Endometrium (tissue), 2 donors: ENCODE measurements at regions not wholly inside any gene's neighbourhood (a gene's known extent, or its start where the extent isn't known, plus 50 kb on each side); places are given as distances from the start of the nearest gene placed in this dataset.
"Not testable (repeated sequence)": the region's sequence is repeated elsewhere in the genome, so short reads cannot be mapped to it uniquely, and the experiment has no call there.

ENCODE experiments used
- FAIRE-seq: peaks from 2 replicates; lab custom pipeline; 2012; peaks lifted over from hg19 to GRCh38; lab: Jason Lieb, UNC
- donor health status: control.
- donor health status: control.

DNA sequence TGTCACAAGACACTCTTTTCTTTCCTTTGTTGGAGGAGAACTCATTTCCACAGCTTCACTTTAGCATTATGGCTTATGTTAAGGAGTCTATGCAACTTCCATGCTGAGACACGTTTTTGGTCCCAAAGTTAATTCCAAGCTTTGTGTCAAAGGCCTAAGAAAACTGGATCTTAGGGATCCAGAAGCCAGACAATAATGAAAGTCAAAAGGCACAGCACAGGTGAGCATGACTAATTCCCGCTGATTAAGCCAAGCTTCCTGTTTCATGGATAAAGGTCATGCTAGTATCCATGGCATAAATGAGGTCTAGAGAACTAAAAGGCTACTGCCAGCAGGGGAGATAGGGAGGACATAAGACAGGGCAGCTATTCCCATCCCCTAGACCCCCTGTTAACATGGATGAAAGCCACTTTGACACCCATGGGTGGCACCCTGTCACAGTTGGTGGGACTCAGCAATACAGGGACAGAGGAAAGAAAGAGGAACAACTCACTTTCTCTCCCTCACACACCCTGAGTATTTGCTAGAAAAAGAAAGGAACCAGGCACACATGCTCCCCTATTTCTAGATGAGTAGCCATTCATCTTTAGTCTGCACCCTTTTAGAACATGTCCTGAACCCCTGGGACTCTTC is 438.1 kb upstream of the CDH9 start:
- no peak for FAIRE-seq

DNA sequence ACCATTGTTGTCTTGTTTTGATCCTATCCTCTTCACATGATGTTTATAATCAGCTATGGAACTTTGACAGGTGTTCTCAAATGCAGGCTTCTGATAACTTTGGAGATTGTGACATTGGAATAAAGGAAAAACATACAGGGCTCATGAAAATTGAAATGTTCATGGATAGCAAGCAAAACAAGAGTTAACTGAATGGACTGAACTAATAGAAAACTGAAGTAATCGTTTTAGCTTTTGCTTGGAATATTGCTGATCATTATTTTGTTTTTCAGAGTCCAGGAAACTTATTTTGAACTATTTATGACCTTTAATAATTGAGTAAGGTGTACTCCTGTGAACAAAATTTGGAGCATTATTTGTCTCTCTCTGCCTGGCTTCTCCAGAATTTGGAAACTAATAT is 436.7 kb upstream of the CDH9 start:
- FAIRE-seq: no peak

DNA sequence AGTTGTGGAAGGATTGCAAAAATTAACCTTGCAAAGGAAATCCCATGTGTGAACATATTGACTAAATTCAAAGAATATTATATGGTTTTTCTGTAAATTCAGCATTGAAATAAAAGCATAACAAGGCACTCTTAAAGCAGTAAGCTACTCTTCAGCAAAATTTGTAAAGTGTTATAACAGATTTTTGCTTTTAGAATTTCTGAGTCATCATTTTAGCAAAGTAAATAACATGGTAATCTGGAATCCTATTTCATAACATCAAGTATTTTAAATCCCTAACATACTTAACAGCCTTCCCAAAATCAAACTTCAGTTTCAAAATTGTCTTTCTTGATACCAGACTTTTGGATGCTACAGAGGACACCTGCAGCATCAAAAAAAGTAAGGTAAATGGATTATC is 436.0 kb upstream of the CDH9 start:
- FAIRE-seq: no peak

DNA sequence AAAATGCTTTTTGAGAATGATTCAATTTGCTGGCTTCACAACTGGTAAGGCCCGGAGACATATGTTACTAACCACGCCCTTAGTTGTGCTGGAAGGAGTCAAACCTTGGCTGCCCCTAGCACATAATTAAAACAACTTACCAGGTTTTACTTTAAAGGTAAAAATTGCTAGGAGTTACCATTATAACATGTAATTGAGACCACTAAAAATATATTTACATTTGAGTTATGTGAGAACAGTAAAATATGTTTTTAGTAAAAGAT is 435.6 kb upstream of the CDH9 start:
- no peak for FAIRE-seq

DNA sequence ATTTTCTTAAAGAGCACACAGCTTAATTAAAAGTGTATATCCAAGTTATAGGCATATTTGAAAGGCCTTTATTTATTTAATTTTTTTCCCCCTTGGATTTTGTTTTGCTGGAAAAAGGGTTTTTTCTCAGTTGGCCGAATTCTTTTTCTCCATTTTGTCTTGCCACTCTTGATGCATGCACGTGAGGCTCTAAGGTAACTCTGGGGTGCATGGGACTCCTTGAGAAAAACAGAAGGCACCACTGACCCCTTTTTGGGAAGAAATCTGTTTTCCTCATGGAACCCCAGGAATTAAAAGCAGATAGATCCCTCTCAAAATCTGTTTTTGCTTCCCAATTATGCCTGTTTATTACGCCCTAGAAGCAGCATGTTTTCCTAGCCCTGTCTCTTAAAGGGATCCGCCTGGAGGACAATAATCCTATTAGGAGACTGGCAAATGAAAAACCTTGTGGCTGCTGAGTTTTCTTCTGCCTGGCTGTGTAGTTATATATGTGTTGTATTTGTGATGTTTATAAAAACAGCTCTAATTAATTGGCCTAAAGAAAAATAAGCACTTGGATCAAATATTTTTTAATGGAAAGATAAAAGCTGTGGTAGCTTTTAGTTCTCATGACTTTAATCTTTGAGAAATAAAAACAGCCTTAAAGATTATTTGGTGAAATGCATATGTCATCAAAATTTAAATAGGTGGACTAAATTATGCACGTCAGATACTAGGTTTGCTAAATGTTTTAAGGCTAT is 435.1 kb upstream of the CDH9 start:
- FAIRE-seq: no peak

DNA sequence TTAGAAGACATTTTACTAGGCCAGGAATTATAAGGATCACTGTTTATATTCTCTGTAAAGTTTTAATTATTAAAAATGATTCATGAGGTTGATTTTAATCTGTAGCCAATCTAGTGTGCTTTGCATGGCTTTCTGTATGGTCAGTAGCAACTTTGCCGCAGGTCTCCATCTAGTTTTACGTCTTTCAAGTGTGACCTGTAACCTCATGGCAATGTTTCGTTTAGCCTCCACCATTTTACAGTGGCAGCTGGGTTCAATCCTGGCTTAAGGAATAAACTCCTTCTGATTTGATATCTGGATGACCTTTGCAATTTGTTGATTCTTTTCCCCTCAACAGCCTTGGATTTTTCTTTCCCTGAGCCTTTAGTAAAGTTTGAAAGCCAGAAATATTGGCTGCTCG is 434.5 kb upstream of the CDH9 start:
- no peak for FAIRE-seq

DNA sequence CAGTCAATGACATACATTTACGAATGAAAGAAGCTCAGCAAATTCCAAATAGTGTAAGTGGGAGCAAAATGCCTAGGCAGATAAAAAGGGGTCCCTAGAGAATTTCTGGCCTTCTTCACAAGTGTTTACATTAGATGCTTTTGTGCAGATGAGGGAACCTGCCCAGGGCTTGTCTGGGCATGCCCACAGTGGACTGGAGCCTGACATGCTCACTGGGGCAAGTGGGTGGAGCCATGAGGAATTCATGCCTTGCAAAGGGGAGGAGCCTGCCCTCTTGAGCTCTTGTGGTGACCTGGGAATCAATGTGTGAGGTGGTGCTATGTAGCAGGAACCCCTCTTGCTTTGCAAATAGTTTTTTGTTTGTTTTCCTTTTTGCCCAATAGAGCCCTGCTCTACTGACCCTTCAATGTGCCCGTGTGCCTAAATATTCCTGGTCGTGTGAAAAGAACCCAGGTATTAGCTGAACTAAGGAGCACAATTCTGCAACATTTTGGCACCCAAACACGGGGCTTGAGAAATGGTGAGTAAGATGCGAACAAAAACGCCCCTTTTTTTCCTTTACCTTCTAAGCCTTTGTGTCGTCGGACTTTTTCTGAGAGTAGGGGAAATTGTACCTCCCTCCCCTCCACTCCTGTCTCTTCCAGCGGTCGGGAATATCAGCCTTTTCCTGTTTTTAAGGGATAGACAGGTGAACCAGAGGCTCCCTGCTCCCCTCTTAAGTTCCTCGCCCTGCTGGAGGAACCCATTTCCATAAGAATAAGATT is 433.8 kb upstream of the CDH9 start:
- FAIRE-seq: no peak

DNA sequence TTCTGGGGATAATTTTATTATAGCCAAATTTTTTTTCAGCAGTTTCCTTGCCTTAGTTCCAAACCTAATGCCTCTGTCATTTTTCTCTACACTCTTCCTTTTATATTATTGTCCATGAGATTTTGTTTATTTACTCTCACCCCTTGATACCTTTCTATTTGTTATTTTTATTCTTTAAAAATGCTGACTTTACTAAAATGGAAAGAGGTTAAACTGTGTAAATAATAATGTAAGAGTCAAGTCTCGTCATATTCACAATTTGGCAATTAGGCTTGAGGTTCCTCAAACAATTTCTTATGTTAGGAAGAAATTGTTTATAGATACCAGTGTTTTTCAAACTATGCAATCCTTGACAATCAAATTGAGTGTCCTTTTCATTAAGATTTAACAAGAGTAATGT is 428.6 kb upstream of the CDH9 start:
- FAIRE-seq: no peak

DNA sequence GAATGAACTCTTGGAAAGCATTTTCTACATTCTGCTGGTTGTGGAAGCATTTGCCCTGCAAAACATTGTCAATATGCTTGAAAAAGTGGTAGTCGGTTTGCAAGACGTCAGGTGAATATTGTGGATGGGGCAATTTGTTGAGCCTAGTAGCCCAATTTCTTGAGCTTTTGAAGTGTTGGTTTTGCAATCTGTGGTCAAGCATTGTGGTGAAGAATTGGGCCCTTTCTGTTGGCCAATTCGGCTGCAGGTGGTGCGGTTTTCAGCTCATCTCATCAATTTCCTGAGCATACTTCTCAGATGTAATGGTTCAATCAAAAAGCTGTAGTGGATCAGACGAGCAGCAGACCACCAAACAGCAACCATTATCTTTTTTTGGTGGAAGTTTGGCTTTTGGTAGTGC is 426.8 kb upstream of the CDH9 start:
- no peak for FAIRE-seq

DNA sequence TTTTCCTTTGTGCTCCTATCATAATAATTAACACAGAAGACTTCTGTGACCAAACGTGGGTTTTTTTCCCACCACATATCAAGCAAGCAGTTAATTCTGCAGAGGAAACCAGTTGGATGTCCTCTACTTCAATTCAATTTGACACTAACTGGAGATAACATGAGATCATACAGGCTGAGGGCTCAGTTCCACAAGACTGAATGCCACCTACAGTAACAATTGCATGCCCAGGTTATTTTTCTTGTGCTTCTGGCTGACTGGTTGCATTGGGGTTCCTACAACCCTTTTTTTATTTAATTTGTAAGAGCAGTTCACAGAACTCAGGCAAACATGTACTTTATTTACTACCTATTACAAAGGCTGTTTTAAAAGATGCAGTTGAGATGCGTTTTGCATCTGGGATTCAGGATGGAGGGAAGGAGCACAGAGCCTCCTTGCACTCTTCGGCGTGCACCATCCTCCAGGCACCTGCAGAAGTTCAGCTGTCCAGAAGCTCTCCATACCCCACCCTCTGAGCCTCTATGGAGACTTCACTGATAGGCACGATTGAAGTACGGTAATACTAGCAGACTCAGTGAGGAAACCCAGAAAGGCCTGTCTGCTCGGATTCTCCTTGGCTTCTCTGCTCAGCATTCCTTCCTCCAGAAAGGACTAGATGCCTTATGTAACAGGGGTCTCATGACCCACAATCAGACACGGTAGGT is 425.2 kb upstream of the CDH9 start:
- no peak for FAIRE-seq

DNA sequence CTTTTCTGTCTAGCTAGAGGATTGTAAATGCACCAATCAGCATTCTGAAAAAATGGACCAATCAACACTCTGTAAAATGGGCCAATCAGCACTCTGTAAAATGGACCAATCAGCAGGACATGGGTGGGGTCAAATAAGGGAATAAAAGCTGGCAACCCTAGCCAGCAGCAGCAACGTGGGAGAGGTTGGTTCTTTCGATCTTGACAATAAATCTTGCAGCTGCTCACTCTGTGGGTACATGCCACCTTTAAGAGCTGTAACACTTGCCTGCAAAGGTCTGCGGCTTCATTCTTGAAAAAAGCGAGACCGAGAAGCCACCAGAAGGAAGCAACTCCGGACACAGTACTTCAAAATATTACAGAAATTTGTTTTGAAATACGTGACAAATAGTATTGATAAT is 424.6 kb upstream of the CDH9 start:
- no peak for FAIRE-seq

DNA sequence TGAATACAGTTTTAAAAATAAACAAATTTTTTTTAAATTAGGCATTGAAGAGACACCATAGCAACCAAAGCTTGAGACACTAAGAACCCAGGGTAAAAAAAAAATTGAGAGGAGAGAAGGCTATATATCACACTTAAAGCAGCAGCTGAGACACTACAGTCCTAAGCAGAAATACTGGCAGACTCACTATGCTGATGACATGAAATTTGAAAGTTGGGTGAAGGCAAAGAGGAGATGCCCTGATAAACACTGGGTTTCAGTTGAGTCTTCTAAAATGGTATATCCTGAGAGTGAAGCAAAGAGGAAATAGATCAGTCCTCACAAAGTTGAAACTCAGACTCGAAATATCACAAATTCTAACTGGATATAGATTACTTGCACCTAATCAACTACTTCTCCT is 419.9 kb upstream of the CDH9 start:
- no peak for FAIRE-seq

DNA sequence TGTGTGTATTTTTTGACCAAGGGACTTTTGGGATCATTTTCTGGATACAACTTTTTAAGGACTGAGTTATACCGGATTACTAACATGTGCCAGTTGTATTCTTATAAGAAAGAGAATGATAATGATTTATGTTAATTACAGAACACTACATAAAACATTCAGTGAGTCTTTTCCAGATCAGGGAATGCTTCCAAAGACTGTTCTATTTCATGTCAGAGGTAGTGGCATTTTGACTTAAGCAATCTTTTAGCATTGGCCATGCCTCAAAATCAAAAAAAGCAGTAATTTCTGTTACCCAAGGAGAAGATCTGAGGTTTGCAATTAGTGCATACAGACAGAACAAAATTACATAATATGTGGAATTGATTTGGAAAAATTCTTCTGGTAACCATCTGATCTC is 413.0 kb upstream of the CDH9 start:
- FAIRE-seq: no peak

DNA sequence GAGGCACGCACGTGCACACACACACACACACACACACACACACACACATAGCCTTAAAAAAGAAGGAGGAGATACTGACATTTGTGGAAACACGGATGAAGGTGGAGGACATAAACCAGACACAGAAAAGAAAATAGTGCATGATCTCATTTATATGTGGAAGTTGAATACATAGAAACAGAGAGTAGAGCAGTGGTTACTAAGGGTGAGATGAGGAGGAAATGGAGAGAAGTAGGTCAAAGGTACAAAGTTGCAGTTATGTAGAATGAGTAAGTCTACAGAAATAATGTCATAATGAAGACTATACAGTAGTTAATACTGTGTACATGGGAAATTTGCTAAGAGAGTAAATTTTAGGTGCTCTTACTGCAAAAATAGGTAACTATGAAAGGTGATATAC is 412.2 kb upstream of the CDH9 start:
- FAIRE-seq: no peak

DNA sequence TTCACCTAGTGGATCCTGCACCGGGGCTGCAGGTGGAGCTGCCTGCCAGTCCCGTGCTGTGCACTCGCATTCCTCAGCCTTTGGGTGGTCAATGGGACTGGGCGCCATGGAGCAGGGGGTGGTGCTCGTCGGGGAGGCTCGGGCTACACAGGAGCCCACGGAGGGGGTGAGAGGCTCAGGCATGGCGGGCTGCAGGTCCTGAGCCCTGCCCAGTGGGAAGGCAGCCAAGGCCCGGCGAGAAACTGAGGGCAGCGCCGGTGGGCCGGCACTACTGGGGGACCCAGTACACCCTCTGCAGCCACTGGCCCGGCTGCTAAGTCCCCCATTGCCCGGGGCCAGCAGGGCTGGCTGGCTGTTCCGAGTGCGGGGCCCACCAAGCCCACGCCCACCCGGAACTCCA is 401.0 kb upstream of the CDH9 start:
- not testable (repeated sequence) for FAIRE-seq

DNA sequence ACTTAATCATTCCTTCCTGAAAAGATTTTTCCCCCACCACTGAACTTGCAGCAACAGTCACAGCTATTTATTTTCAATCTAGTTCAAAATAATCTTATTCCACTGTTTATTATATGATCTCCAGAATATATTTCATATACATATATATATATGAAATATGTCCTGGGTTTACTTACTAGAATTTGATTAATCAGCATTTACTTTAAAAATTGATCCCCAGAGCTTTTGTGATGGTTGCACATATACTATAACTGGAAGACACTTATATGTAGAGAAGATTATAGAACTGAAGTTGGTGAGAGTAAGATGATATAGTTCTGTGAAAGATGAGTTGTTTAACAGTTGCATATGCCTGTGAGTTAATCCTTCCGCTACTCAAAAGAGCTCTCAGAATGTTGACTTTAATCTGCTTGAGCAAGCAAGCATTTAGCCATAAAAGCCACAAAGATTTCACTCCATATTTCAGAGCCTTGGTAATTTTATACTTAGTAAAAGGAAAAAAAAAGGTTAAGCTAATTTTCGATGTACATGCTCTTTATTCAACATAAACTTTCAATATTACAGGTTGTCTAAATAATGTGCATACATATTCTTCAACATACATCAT is 399.3 kb upstream of the CDH9 start:
- FAIRE-seq: no peak

DNA sequence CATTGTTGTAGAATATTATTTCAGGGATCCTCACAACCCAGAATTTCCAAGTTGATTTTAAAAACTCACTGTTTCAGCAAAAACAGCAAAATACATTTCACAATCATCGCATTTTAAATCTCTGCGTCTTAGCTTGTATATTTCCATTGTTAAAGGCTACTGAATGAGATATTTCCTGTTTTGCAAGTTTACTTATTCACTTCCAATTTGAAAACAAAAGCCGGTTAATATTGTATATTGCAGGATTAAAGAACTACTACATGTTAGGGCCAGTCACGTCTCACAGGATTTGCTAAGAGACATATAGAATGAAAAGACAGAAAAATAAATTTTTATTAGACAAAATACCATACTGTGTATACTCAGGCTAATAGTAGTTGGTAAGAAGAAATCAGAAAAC is 395.9 kb upstream of the CDH9 start:
- no peak for FAIRE-seq

DNA sequence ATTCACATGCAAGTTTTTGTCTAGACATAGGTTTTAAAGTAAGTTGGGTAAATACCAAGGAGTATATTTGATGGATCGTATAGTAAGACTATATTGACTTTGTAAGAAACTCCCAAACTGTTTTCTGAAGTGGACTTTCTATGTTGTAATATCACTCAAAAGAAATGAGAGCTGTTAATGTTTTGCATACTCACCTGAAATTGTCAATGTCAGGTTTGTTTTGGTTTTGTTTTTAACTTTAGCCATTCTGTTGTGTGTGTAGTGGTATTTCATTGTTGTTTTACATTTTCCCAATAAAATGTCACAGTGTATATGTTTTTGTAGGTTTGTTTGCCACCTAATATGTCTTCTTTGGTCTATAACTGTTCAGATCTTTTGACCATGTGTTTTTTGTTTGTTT is 375.7 kb upstream of the CDH9 start:
- no peak for FAIRE-seq

DNA sequence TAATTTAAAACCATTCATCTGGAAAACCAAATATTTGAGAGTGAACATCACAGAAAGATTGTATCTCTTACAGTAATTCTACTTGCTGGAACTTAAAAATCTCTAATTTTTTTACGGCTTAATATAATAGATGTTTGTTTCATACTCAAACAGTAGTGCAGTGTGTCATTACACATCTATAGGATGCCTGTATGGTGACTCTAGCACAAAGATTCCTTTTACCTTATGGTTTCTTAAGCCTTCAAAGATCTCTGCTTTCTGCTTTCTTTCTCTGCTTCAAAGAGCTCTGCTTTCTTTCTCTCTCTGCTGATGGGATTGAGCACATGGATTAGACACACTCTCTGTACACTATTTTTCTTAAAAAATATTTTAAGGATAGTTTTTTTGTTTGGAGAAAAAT is 374.0 kb upstream of the CDH9 start:
- FAIRE-seq: no peak

DNA sequence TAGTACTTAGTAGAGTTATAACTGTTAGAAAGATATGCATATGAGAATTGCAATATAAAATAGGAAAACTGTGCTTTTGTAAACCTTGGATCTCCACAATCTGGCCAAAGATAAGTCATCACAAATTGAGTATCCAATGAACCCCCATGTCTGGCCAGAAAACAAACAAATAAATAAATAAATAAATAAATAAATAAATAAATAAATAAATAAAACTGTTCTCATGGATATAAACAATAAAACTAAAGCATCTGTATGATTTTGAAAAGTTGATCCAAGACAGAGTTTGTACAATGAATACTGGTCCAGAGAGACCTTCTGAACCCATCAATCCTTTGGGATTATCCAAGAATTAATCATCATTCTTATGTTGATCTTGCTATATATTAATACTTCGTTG is 367.6 kb upstream of the CDH9 start:
- no peak for FAIRE-seq

DNA sequence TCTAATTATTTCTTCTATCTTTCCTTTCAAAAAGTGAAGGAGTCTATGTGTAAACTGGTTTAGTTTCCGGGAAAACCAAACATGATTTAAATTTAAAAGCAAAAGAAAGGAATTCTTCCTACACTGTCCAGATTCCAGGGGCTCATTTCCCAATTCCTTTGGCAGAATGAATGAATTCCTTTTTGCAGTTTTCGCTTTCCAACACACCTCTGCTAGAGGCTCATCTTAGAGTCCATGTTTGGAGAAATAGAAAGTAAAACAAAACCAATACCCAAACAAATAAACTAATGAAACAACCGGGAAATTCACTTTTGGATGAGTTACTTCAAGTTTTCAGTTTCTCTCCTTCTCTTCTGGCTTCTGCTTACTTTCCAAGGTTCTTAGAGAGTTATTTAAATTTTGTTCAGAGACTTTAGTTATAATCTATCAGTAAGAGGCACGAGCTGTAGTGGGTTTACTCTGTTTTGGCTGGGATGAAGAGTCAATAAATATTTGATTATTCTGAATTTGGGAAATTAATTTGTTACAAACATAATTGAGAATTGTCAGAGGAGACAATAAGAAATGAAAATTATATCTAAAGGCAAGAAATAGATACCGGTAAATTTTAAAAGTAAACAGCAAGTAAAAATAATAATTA is 365.0 kb upstream of the CDH9 start:
- FAIRE-seq: no peak

DNA sequence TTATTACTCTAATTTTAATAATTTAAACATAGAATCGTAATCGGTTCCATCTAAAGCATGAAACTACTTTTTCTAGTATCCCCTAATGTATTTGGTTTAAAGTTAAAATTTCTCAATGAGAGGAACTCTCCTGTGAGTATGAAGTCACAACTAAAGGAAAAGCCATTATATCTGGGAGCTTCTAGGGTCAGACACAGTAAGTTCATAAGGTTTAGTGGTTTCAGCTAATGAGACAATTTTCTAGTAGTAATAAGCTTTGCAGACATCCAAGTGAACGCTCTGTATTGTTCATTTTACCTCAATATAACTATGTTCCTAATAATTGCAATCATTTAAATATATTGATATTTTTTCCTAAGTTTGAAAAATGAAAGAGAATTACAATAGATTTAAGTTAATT is 364.4 kb upstream of the CDH9 start:
- FAIRE-seq: no peak
